ENCODE measurements at regions not wholly inside any gene's neighbourhood (a gene's known extent, or its start where the extent isn't known, plus 50 kb on each side); places are given as distances from the start of the nearest gene placed in this dataset.
"Not testable (repeated sequence)": the region's sequence is repeated elsewhere in the genome, so short reads cannot be mapped to it uniquely, and the experiment has no call there.

DNA sequence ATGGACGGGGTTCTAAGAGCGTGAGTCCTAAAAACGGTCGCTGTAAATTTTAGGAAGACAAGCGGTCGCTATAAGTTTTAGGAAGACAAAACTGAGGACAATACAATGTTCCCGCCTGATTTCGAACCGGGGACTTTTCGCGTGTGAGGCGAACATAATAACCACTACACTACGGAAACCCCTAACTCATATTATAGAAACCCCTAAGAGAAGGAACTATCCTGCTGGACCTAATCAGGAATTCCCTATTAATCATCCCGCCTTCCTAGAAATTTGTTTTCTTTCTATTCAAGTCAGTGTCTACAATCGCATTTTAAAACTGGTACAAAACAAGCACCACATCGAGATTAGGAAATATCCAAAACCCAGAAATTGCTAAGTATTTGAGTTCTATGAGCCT lies 183.8 kb downstream of the OR2B2 start:
- Histone ChIP-seq H3K9me3 (ENCODE audit: control insufficient read depth, low read length) (no peaks in the 10 kb centered on the region), H3K4me3 (ENCODE audit: extremely low read depth, insufficient read depth, low read length, poor library complexity, severe bottlenecking) (no peak overlapping the region), H3K27ac (ENCODE audit: low read depth, low read length, severe bottlenecking) (no peak overlapping the region), H3K36me3 (ENCODE audit: control insufficient read depth, insufficient read depth, low read length) (no peaks in the 10 kb centered on the region), H3K4me1 (ENCODE audit: control insufficient read depth, insufficient read depth, low read length, poor library complexity, severe bottlenecking) (no peaks in the 10 kb centered on the region)
- WGBS, 2 experiments (ENCODE audit: insufficient coverage in 2 of 2) = 89 to 91% methylated on average over 6 to 15 of the region's 16 CpGs

DNA sequence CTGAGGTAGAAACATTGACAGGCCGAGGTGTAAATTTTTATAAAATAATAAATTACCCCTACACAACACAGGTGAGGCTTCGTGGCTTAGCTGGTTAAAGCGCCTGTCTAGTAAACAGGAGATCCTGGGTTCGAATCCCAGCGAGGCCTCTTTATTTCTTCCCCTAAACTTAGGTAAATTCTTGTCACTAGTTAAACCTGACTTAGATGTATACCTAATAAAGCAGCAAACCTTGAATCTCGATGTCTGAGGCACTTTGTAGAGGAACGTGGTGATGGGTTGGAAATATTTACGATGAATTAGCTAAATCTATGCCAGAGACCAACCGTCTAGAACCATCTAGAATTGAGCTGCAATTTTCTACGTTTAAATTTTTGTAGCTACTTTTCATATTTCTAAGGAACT lies 185.6 kb downstream of the OR2B2 start:
- Histone ChIP-seq H3K4me1 (ENCODE audit: control insufficient read depth, insufficient read depth, low read length, poor library complexity, severe bottlenecking) (no peaks in the 10 kb centered on the region), H3K4me3 (ENCODE audit: extremely low read depth, insufficient read depth, low read length, poor library complexity, severe bottlenecking) (no peak overlapping the region), H3K36me3 (ENCODE audit: control insufficient read depth, insufficient read depth, low read length) (no peaks in the 10 kb centered on the region), H3K9me3 (ENCODE audit: control insufficient read depth, low read length) (no peaks in the 10 kb centered on the region), H3K27ac (ENCODE audit: low read depth, low read length, severe bottlenecking) (no peak overlapping the region)
- WGBS, 2 experiments (ENCODE audit: insufficient coverage in 2 of 2) = 23 to 79% methylated on average over 3 to 6 of the region's 10 CpGs

DNA sequence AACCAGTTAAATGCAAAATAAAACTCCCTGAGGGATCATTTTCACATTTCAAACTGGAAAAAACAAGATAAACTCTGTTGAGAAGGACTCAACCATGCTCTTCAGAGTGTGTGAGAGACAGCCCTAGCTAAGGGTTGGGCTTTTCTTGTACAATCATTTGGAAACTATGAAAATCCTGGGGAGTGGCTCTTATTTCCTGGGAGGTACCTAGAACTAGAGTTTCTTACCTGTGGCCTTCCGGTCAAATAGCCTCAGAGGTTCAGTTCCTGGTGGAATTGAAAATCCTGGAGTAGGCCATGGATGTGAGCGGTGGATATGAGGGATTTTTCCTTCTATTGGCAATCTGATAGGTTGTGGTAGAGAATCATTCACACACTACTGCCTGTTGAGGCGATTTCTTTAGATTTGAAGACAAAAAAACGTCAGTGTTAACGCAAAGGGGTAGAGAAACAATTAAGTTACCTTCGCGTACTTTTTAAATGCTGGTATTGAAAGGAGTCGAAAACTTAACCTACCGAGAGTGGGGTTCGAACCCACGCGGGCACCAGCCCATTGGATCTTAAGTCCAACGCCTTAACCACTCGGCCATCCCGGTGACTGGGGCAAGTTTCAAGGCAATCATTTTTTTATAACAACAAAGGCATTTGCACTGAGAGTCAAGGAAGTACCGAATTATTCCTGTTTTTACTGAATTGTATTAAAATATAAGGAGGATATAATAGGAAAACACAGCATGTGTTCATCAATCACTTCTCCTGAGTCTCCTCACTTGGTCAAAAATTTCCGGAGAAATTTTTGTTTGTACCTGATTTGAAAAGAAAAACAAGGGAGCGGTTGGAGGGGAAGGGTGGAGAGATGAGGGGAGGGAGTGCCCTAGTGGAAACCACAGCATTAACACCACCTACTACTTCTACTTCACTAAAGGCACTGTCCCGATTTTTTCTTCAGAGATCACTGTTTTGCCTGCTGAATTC lies 191.3 kb downstream of the OR2B2 start:
- H3K4me3 ChIP-seq (ENCODE audit: extremely low read depth, insufficient read depth, low read length, poor library complexity, severe bottlenecking) = peak overlapping the region; percentile 21

GRCh38 chr6:27719039-27719438 lies 193.2 kb downstream of the OR2B2 start:
- WGBS, 2 experiments (ENCODE audit: insufficient coverage in 2 of 2) = 67 to 92% methylated on average over 3 to 5 of the region's 8 CpGs
- not testable (repeated sequence) for H3K36me3 ChIP-seq (ENCODE audit: control insufficient read depth, insufficient read depth, low read length); H3K9me3 ChIP-seq (ENCODE audit: control insufficient read depth, low read length); H3K4me1 ChIP-seq (ENCODE audit: control insufficient read depth, insufficient read depth, low read length, poor library complexity, severe bottlenecking); H3K4me3 ChIP-seq (ENCODE audit: extremely low read depth, insufficient read depth, low read length, poor library complexity, severe bottlenecking); H3K27ac ChIP-seq (ENCODE audit: low read depth, low read length, severe bottlenecking)

More for the DNA sequence above, 191.3 kb downstream of the OR2B2 start:
- no peak overlapping the region for H3K27ac ChIP-seq (ENCODE audit: low read depth, low read length, severe bottlenecking)
- 21 to 32% methylated on average over 9 to 15 of the region's 19 CpGs for WGBS, 2 experiments (ENCODE audit: insufficient coverage in 2 of 2)
- no peaks in the 10 kb centered on the region for H3K36me3 ChIP-seq (ENCODE audit: control insufficient read depth, insufficient read depth, low read length)
- H3K9me3 ChIP-seq (ENCODE audit: control insufficient read depth, low read length) = no peaks in the 10 kb centered on the region
- no peaks in the 10 kb centered on the region for H3K4me1 ChIP-seq (ENCODE audit: control insufficient read depth, insufficient read depth, low read length, poor library complexity, severe bottlenecking)

- H3K4me1 ChIP-seq (ENCODE audit: control insufficient read depth, insufficient read depth, low read length, poor library complexity, severe bottlenecking) = no peaks in the 10 kb centered on the region
- 90 to 100% methylated on average over 1 to 3 of the region's 3 CpGs for WGBS, 2 experiments (ENCODE audit: insufficient coverage in 2 of 2)
- peaks cover 28% of the 10 kb centered on the region for H3K36me3 ChIP-seq (ENCODE audit: control insufficient read depth, insufficient read depth, low read length)
- H3K9me3 ChIP-seq (ENCODE audit: control insufficient read depth, low read length) = no peaks in the 10 kb centered on the region
- H3K27ac ChIP-seq (ENCODE audit: low read depth, low read length, severe bottlenecking) = no peak overlapping the region
- no peak overlapping the region for H3K4me3 ChIP-seq (ENCODE audit: extremely low read depth, insufficient read depth, low read length, poor library complexity, severe bottlenecking)
Observed at GRCh38 chr6:27706431-27706830, 205.8 kb downstream of the OR2B2 start.

DNA sequence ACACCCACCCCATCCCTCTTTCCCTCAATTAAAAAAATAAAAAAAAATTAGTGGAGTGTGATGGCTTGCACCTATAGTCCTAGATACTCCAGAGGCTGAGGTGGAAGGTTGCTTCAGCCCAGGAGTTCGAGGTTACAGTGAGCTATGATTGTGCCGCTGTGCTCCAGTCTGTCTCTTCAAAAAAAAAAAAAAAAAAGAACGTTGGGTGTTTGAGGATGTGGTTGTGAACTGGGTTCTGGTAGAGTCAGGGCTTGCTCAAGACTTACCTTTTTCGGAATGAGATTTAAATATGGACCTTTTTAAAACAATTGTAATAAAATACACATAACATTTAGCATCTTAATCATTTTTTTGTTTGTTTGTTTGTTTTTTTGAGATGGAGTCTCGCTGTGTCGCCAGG lies 211.9 kb downstream of the OR2B2 start:
- H3K36me3 ChIP-seq (ENCODE audit: control insufficient read depth, insufficient read depth, low read length) = peaks cover 7% of the 10 kb centered on the region
- H3K4me1 ChIP-seq (ENCODE audit: control insufficient read depth, insufficient read depth, low read length, poor library complexity, severe bottlenecking) = no peaks in the 10 kb centered on the region
- no peaks in the 10 kb centered on the region for H3K9me3 ChIP-seq (ENCODE audit: control insufficient read depth, low read length)
- WGBS, 2 experiments (ENCODE audit: insufficient coverage in 2 of 2) = 80 to 93% methylated on average over 2 to 3 of the region's 6 CpGs
- H3K27ac ChIP-seq (ENCODE audit: low read depth, low read length, severe bottlenecking) = no peak overlapping the region
- no peak overlapping the region for H3K4me3 ChIP-seq (ENCODE audit: extremely low read depth, insufficient read depth, low read length, poor library complexity, severe bottlenecking)

DNA sequence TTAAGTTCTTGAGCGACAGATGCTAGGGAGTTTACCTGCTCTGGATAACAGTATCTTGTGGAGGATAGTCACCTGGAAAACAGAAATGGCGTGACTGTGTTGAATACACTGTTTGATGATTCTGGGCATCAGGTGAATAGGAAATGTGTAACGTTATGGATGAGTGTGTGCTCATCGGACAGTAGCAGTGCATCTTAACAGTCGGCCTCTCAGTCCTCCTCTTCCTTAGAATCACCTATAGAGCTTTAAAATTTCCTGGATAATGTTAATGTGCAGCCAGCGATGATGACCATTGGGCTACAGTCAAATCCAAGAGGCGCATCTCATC lies 217.7 kb downstream of the OR2B2 start:
- no peaks in the 10 kb centered on the region for H3K9me3 ChIP-seq (ENCODE audit: control insufficient read depth, low read length)
- no peak overlapping the region for H3K27ac ChIP-seq (ENCODE audit: low read depth, low read length, severe bottlenecking)
- no peaks in the 10 kb centered on the region for H3K4me1 ChIP-seq (ENCODE audit: control insufficient read depth, insufficient read depth, low read length, poor library complexity, severe bottlenecking)
- peak overlapping the region; percentile 73 for H3K4me3 ChIP-seq (ENCODE audit: extremely low read depth, insufficient read depth, low read length, poor library complexity, severe bottlenecking)
- H3K36me3 ChIP-seq (ENCODE audit: control insufficient read depth, insufficient read depth, low read length) = no peaks in the 10 kb centered on the region
- 52 to 56% methylated on average over 5 of the region's 7 CpGs for WGBS, 2 experiments (ENCODE audit: insufficient coverage in 2 of 2)

- Histone ChIP-seq H3K4me3 (ENCODE audit: extremely low read depth, insufficient read depth, low read length, poor library complexity, severe bottlenecking) (peak overlapping the region; percentile 73), H3K36me3 (ENCODE audit: control insufficient read depth, insufficient read depth, low read length) (no peaks in the 10 kb centered on the region), H3K9me3 (ENCODE audit: control insufficient read depth, low read length) (no peaks in the 10 kb centered on the region), H3K4me1 (ENCODE audit: control insufficient read depth, insufficient read depth, low read length, poor library complexity, severe bottlenecking) (no peaks in the 10 kb centered on the region), H3K27ac (ENCODE audit: low read depth, low read length, severe bottlenecking) (no peak overlapping the region)
- WGBS, 2 experiments (ENCODE audit: insufficient coverage in 2 of 2) = 1 to 4% methylated on average over 26 to 28 of the region's 34 CpGs
Observed at GRCh38 chr6:27693766-27694546, 218.2 kb downstream of the OR2B2 start.

- H3K36me3 ChIP-seq (ENCODE audit: control insufficient read depth, insufficient read depth, low read length); H3K4me3 ChIP-seq (ENCODE audit: extremely low read depth, insufficient read depth, low read length, poor library complexity, severe bottlenecking); H3K27ac ChIP-seq (ENCODE audit: low read depth, low read length, severe bottlenecking); H3K9me3 ChIP-seq (ENCODE audit: control insufficient read depth, low read length); H3K4me1 ChIP-seq (ENCODE audit: control insufficient read depth, insufficient read depth, low read length, poor library complexity, severe bottlenecking): not testable (repeated sequence)
- WGBS, 2 experiments (ENCODE audit: insufficient coverage in 2 of 2) = 95 to 100% methylated on average over 5 to 8 of the region's 10 CpGs
Observed at GRCh38 chr6:27692133-27692532, 219.2 kb upstream of the ZNF184 start.

GRCh38 chr6:27688014-27688586 lies 215.2 kb upstream of the ZNF184 start:
- Histone ChIP-seq H3K9me3 (ENCODE audit: control insufficient read depth, low read length) (no peaks in the 10 kb centered on the region), H3K36me3 (ENCODE audit: control insufficient read depth, insufficient read depth, low read length) (no peaks in the 10 kb centered on the region), H3K4me3 (ENCODE audit: extremely low read depth, insufficient read depth, low read length, poor library complexity, severe bottlenecking) (peak overlapping the region; percentile 57), H3K4me1 (ENCODE audit: control insufficient read depth, insufficient read depth, low read length, poor library complexity, severe bottlenecking) (no peaks in the 10 kb centered on the region), H3K27ac (ENCODE audit: low read depth, low read length, severe bottlenecking) (peak overlapping the region; percentile 16)
- 1 to 3% methylated on average over 14 to 16 of the region's 28 CpGs for WGBS, 2 experiments (ENCODE audit: insufficient coverage in 2 of 2)

Measured in mesodermal cell (in vitro differentiated cells).